Lower leg skin (tissue), 4 donors: ENCODE measurements at regions not wholly inside any gene's neighbourhood (a gene's known extent, or its start where the extent isn't known, plus 50 kb on each side); places are given as distances from the start of the nearest gene placed in this dataset.

Experiments
- DNase-seq, 2 donors: peaks; one replicate each; pipeline ENCODE4 v3.0.0-alpha.2; 2019; ENCODE audit warnings: low spot score in 2 of 2
- H3K4me3 ChIP-seq: fragments of 200-600 bp; sonication (generic); 2 replicates; pipeline ENCODE4 v1.5.1; 2017; ENCODE audit warnings: mild to moderate bottlenecking, low read depth; ENCODE audit not compliant: poor library complexity, severe bottlenecking
- CTCF ChIP-seq, 3 donors: fragments of 450-650 bp; IDR thresholded peaks; one replicate each; pipeline ENCODE4 v1.5.1; 2016; ENCODE audit warnings: antibody characterized with exemption in 3 of 3, mild to moderate bottlenecking in 3 of 3, moderate library complexity in 2 of 3
- POLR2A ChIP-seq, 2 donors: fragments of 450-650 bp; IDR thresholded peaks; one replicate each; pipeline ENCODE4 v1.6.1; 2016 to 2017; ENCODE audit warnings: antibody characterized with exemption in 2 of 2, mild to moderate bottlenecking in 1 of 2, moderate library complexity in 1 of 2
- WGBS, 2 donors: methylation state at CpG; one replicate each; pipeline ENCODE4 v1.1.5; 2018; 5-methylcytosine and 5-hydroxymethylcytosine counted together
- intact Hi-C: fragments of 100-400 bp; cut with DNase I; formaldehyde crosslinking; loops from one replicate; pipeline ENCODE4 v1.15.0; 2023; ENCODE audit warnings: low total_unique reads

- TF ChIP-seq CTCF (IDR thresholded peaks at IDR 0.05) (no peak), POLR2A (IDR thresholded peaks at IDR 0.05) (no peak)
- 81 to 85% methylated on average over 8 of the region's 8 CpGs for WGBS, 2 donors
- no peak overlapping the region for H3K4me3 ChIP-seq
- peak; percentile 4 to 57 for DNase-seq
- intact Hi-C loops: no loop called here
Measured at GRCh38 chr22:48959496-48959895, 868.2 kb downstream of the BRD1 start.

- peak in 1 of 2 donors; percentile 3 for DNase-seq
- intact Hi-C loops: no loop called here
- TF ChIP-seq POLR2A (IDR thresholded peaks at IDR 0.05): no peak
- TF ChIP-seq CTCF (IDR thresholded peaks at IDR 0.05): no peak
- WGBS, 2 donors: 71 to 82% methylated on average over 5 of the region's 5 CpGs
- H3K4me3 ChIP-seq: no peak overlapping the region
Measured at GRCh38 chr22:48957987-48958321, 869.7 kb downstream of the BRD1 start.

- TF ChIP-seq POLR2A (IDR thresholded peaks at IDR 0.05) (no peak), CTCF (IDR thresholded peaks at IDR 0.05) (no peak)
- intact Hi-C loops: no loop called here
- H3K4me3 ChIP-seq: no peak overlapping the region
- WGBS, 2 donors: 93% methylated on average over 10 to 18 of the region's 21 CpGs
- peak; percentile 4 to 64 for DNase-seq
Measured at GRCh38 chr22:48957311-48957986, 870.2 kb downstream of the BRD1 start.

- WGBS, 2 donors: 65 to 69% methylated on average over 30 to 36 of the region's 36 CpGs
- TF ChIP-seq POLR2A (IDR thresholded peaks at IDR 0.05) (no peak), CTCF (IDR thresholded peaks at IDR 0.05) (no peak)
- intact Hi-C loops: no loop called here
- H3K4me3 ChIP-seq: no peak overlapping the region
- peak; percentile 6 to 82 for DNase-seq
Measured at GRCh38 chr22:48955351-48956311, 872.0 kb downstream of the BRD1 start.

GRCh38 chr22:48954781-48955311 is 872.8 kb downstream of the BRD1 start:
- TF ChIP-seq POLR2A (IDR thresholded peaks at IDR 0.05) (no peak), CTCF (IDR thresholded peaks at IDR 0.05) (no peak)
- WGBS, 2 donors: 24 to 28% methylated on average over 16 of the region's 16 CpGs
- H3K4me3 ChIP-seq: no peak overlapping the region
- intact Hi-C loops: no loop called here
- DNase-seq: peak; percentile 13 to 78
